Lung (tissue), 11 donors: ENCODE measurements at regions not wholly inside any gene's neighbourhood (a gene's known extent, or its start where the extent isn't known, plus 50 kb on each side); places are given as distances from the start of the nearest gene placed in this dataset.

Experiments used
- ATAC-seq: fragments of 200-7000 bp; cut with Tn5 transposase; one replicate; pipeline ENCODE4 v1.9.1; 2020; ENCODE audit warnings: moderate number of reproducible peaks; ENCODE audit not compliant: insufficient read depth, low FRiP score
- DNase-seq, 3 donors: peaks; one replicate each; pipeline ENCODE4 v3.0.0-alpha.2; 2013 to 2017
- H3K27ac ChIP-seq, 2 donors: one replicate each; pipeline ENCODE4 v1.5.1; 2013; ENCODE audit warnings: mild to moderate bottlenecking in 2 of 2, moderate library complexity in 2 of 2, control low read depth in 1 of 2, inconsistent platforms in 1 of 2, low read depth in 1 of 2, low read length in 1 of 2
- H3K27me3 ChIP-seq, 3 donors: one replicate each; pipeline ENCODE4 v1.5.1; 2013; ENCODE audit warnings: low read length in 2 of 3; ENCODE audit not compliant: control insufficient read depth in 3 of 3, insufficient read depth in 3 of 3
- H3K36me3 ChIP-seq, 4 donors: one replicate each; pipeline ENCODE4 v1.5.1; 2013; ENCODE audit warnings: low read length in 4 of 4, mild to moderate bottlenecking in 1 of 4, moderate library complexity in 1 of 4; ENCODE audit not compliant: control insufficient read depth in 4 of 4, insufficient read depth in 4 of 4
- H3K4me1 ChIP-seq, 5 donors: one replicate each; pipeline ENCODE4 v1.5.1; 2013; ENCODE audit warnings: low read length in 5 of 5, mild to moderate bottlenecking in 2 of 5, moderate library complexity in 1 of 5; ENCODE audit not compliant: control insufficient read depth in 5 of 5, insufficient read depth in 5 of 5
- H3K4me3 ChIP-seq: one replicate; pipeline ENCODE4 v1.5.1; 2013; ENCODE audit warnings: mild to moderate bottlenecking, control low read depth, moderate library complexity
- H3K9ac ChIP-seq, 2 donors: one replicate each; pipeline ENCODE4 v1.5.1; 2013; ENCODE audit warnings: low read length in 2 of 2, control low read depth in 1 of 2; ENCODE audit not compliant: insufficient read depth in 1 of 2
- H3K9me3 ChIP-seq, 4 donors: one replicate each; pipeline ENCODE4 v1.5.1; 2013; ENCODE audit warnings: low read length in 3 of 4, mild to moderate bottlenecking in 1 of 4, moderate library complexity in 1 of 4; ENCODE audit not compliant: control insufficient read depth in 4 of 4, insufficient read depth in 3 of 4
- CTCF ChIP-seq: IDR thresholded peaks from 2 replicates; pipeline ENCODE4 v1.5.1; 2012; ENCODE audit warnings: mild to moderate bottlenecking; ENCODE audit errors: control extremely low read depth, extremely low read depth
- WGBS, 2 donors: extraction: QIAGEN DNeasy Blood & Tissue Kit; methylation state at CpG; one replicate each; pipeline ENCODE4 v1.1.7; 2013; 5-methylcytosine and 5-hydroxymethylcytosine counted together
- donor health status: control.
- donor health status: control.
- donor health status: Bipolar disorder and iron deficiency.
- donor health status: healthy.
- donor health status: DM: yes; HTN: yes; CAD: no.

- H3K27ac ChIP-seq: no peak overlapping the region
- H3K4me1 ChIP-seq: no peaks in the 10 kb centered on the region
- no peak for TF ChIP-seq CTCF
- no peaks in the 10 kb centered on the region for H3K36me3 ChIP-seq
- no peaks in the 10 kb centered on the region for H3K9me3 ChIP-seq
- ATAC-seq (no peak), DNase-seq (no peak)
- H3K27me3 ChIP-seq: no peaks in the 10 kb centered on the region
- H3K4me3 ChIP-seq: no peak overlapping the region
- H3K9ac ChIP-seq: no peak overlapping the region
Measured at GRCh38 chr1:157932069-157932468, 61.4 kb upstream of the KIRREL1 start.

GRCh38 chr1:157937744-157938143 lies 55.7 kb upstream of the KIRREL1 start:
- Histone ChIP-seq H3K9ac (no peak overlapping the region), H3K4me3 (no peak overlapping the region), H3K36me3 (no peaks in the 10 kb centered on the region), H3K9me3 (peaks cover 0 to 3% (median 0%) of the 10 kb centered on the region in 4 donors), H3K27ac (no peak overlapping the region), H3K4me1 (no peaks in the 10 kb centered on the region), H3K27me3 (no peaks in the 10 kb centered on the region)
- DNase-seq: no peak
- 78 to 79% methylated on average over 2 of the region's 2 CpGs for WGBS, 2 donors
- no peak for TF ChIP-seq CTCF
- ATAC-seq: no peak

GRCh38 chr1:157941939-157942338 lies 51.5 kb upstream of the KIRREL1 start:
- H3K9ac ChIP-seq: no peak overlapping the region
- H3K27ac ChIP-seq: no peak overlapping the region
- WGBS, 2 donors: 93 to 97% methylated on average over 5 of the region's 5 CpGs
- peaks cover 0 to 3% (median 0%) of the 10 kb centered on the region in 4 donors for H3K9me3 ChIP-seq
- no peak for TF ChIP-seq CTCF
- H3K4me3 ChIP-seq: no peak overlapping the region
- H3K27me3 ChIP-seq: no peaks in the 10 kb centered on the region
- DNase-seq (no peak), ATAC-seq (no peak)
- no peaks in the 10 kb centered on the region for H3K36me3 ChIP-seq
- peaks cover 0 to 3% (median 0%) of the 10 kb centered on the region in 5 donors for H3K4me1 ChIP-seq
